ENCODE measurements at regions not wholly inside any gene's neighbourhood (a gene's known extent, or its start where the extent isn't known, plus 50 kb on each side); places are given as distances from the start of the nearest gene placed in this dataset.

DNA sequence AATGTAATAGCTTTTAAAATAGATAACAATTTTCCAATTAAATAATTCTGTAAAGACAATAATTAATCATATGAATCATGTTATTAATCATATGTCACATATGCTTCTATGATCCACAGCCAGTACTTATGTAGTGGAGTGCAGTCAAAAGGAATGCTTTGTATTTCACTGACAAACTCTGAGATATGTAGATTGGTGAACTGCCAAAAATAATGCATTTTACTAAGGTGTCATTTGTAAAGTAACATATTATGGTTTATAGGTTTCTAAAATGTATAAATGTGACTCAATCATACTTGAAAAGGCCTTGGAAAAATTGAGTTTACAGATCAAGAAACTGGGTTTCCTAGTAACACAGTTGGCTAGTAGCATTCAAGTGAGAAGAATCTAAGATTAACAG is 93.8 kb upstream of the KCNH7 start:
- no peaks in the 10 kb centered on the region for H3K9me3 ChIP-seq (ENCODE audit: low read length)

DNA sequence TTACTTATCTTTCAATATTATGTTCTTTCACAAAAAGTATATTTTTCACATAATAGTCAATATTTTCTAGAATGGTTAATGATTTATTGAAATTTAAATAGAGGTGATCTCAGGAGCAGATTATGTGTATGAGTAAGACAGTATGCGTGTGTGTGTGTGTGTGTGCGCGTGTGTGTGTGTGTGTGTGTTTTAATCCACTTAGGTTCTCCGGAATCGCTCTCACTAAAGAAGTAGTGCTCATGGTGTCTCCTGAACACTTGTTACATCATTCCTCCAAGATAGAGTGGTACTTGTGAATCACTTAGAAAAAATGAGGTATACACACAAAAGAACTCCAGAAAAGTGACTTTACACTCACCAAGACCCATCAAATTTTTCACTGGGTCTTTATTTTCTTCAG is 91.0 kb upstream of the KCNH7 start:
- Histone ChIP-seq H3K9me3 (ENCODE audit: low read length) (no peaks in the 10 kb centered on the region), H3K9ac (ENCODE audit: low read length) (no peak overlapping the region), H3K4me1 (ENCODE audit: insufficient read depth, low read length) (no peaks in the 10 kb centered on the region), H3K27me3 (ENCODE audit: control insufficient read depth in 1 of 2, insufficient read depth in 2 of 2, low read length in 2 of 2) (no peaks in the 10 kb centered on the region), H3K27ac (ENCODE audit: low read depth, low read length) (no peak overlapping the region), H3K4me3 (ENCODE audit: low read depth in 1 of 2, low read length in 2 of 2) (no peak overlapping the region), H3K36me3 (ENCODE audit: insufficient read depth, low read length) (no peaks in the 10 kb centered on the region)

More for the DNA sequence above, 93.8 kb upstream of the KCNH7 start:
- Histone ChIP-seq H3K27me3 (ENCODE audit: control insufficient read depth in 1 of 2, insufficient read depth in 2 of 2, low read length in 2 of 2) (no peaks in the 10 kb centered on the region), H3K4me1 (ENCODE audit: insufficient read depth, low read length) (no peaks in the 10 kb centered on the region), H3K4me3 (ENCODE audit: low read depth in 1 of 2, low read length in 2 of 2) (no peak overlapping the region), H3K27ac (ENCODE audit: low read depth, low read length) (no peak overlapping the region), H3K9ac (ENCODE audit: low read length) (no peak overlapping the region), H3K36me3 (ENCODE audit: insufficient read depth, low read length) (no peaks in the 10 kb centered on the region)

DNA sequence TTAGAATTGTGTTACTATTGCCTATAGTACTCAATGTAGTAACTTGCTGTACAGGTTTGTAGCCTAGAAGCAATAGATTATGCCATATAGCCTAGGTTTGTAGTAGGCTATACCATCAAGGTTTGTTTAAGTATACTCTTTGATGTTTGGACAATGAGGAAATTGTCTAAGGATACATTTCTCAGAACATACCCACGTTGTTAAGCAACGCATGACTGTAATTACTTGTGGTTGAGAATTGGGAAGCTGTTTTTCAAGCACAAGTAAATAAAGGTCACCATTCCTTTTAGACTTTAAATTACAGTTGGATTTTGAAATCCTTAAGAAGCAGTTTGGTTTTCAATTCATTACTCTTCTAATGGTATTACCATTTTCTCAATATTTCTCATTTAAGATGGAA is 89.8 kb upstream of the KCNH7 start:
- H3K27me3 ChIP-seq (ENCODE audit: control insufficient read depth in 1 of 2, insufficient read depth in 2 of 2, low read length in 2 of 2) = no peaks in the 10 kb centered on the region
- H3K9ac ChIP-seq (ENCODE audit: low read length) = no peak overlapping the region
- no peaks in the 10 kb centered on the region for H3K9me3 ChIP-seq (ENCODE audit: low read length)
- no peak overlapping the region for H3K27ac ChIP-seq (ENCODE audit: low read depth, low read length)
- H3K4me1 ChIP-seq (ENCODE audit: insufficient read depth, low read length) = no peaks in the 10 kb centered on the region
- no peaks in the 10 kb centered on the region for H3K36me3 ChIP-seq (ENCODE audit: insufficient read depth, low read length)
- no peak overlapping the region for H3K4me3 ChIP-seq (ENCODE audit: low read depth in 1 of 2, low read length in 2 of 2)

DNA sequence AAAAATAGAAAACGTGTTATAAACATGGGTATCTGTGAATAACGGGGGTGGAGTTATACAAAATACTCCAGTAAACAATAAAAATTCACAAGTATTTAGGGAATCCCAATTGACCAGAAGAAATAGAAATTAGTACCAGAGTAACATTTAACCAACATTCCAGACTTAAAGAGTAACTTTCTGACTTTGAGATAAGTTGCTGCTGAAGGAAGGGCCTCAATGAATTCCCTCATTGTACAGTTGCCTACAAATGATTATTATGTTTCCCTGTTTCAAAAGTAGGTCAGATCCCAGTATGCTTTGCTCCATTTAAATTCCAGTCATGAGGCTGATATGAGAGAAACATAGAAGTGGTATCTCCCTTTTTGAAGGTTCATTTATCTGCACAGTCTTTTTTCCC is 88.3 kb upstream of the KCNH7 start:
- no peak overlapping the region for H3K9ac ChIP-seq (ENCODE audit: low read length)
- no peaks in the 10 kb centered on the region for H3K9me3 ChIP-seq (ENCODE audit: low read length)
- no peaks in the 10 kb centered on the region for H3K36me3 ChIP-seq (ENCODE audit: insufficient read depth, low read length)
- H3K4me1 ChIP-seq (ENCODE audit: insufficient read depth, low read length) = no peaks in the 10 kb centered on the region
- H3K4me3 ChIP-seq (ENCODE audit: low read depth in 1 of 2, low read length in 2 of 2) = no peak overlapping the region
- H3K27ac ChIP-seq (ENCODE audit: low read depth, low read length) = no peak overlapping the region
- no peaks in the 10 kb centered on the region for H3K27me3 ChIP-seq (ENCODE audit: control insufficient read depth in 1 of 2, insufficient read depth in 2 of 2, low read length in 2 of 2)

DNA sequence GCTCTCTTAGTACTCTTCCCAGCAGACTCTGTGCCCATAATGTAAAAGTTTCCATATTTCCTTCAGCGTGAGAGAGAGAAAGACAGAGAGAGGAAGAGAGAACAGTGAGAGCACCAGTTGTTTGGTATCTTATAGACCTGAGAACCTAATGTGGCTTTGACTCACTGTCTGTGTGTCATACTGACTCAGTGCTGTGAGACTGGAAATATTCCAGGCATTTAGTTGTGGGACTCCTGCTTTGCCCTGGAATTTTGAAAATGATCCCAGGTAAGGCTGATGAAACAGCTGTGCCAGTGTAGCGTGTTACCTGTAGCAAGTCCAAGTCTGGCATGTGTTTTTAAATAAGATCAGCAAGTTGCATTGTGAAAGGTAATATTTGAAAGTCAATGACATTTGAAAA is 87.9 kb upstream of the KCNH7 start:
- Histone ChIP-seq H3K9ac (ENCODE audit: low read length) (no peak overlapping the region), H3K27me3 (ENCODE audit: control insufficient read depth in 1 of 2, insufficient read depth in 2 of 2, low read length in 2 of 2) (no peaks in the 10 kb centered on the region), H3K4me1 (ENCODE audit: insufficient read depth, low read length) (no peaks in the 10 kb centered on the region), H3K27ac (ENCODE audit: low read depth, low read length) (no peak overlapping the region), H3K4me3 (ENCODE audit: low read depth in 1 of 2, low read length in 2 of 2) (no peak overlapping the region), H3K9me3 (ENCODE audit: low read length) (no peaks in the 10 kb centered on the region), H3K36me3 (ENCODE audit: insufficient read depth, low read length) (no peaks in the 10 kb centered on the region)

DNA sequence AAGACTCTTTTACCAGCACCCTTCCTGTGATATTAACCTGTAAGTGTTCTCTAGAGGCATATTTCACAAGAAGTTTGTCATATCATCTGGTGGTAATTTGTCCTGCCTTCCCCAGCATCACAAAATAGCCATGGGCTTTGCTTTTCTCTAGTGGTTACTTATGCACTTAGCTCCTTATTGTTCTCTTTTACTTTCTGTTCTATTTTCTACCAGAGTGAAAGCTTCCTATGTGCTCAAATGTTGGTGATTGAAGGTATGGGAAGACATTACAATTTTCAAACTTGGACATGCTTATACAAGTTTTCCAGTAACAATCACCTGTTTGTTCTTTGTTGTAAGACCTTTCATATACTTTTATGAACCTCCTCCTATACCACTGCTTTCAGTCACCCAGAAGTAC is 87.0 kb upstream of the KCNH7 start:
- Histone ChIP-seq H3K27ac (ENCODE audit: low read depth, low read length) (no peak overlapping the region), H3K4me1 (ENCODE audit: insufficient read depth, low read length) (no peaks in the 10 kb centered on the region), H3K36me3 (ENCODE audit: insufficient read depth, low read length) (no peaks in the 10 kb centered on the region), H3K27me3 (ENCODE audit: control insufficient read depth in 1 of 2, insufficient read depth in 2 of 2, low read length in 2 of 2) (no peaks in the 10 kb centered on the region), H3K9ac (ENCODE audit: low read length) (no peak overlapping the region), H3K4me3 (ENCODE audit: low read depth in 1 of 2, low read length in 2 of 2) (no peak overlapping the region), H3K9me3 (ENCODE audit: low read length) (no peaks in the 10 kb centered on the region)

DNA sequence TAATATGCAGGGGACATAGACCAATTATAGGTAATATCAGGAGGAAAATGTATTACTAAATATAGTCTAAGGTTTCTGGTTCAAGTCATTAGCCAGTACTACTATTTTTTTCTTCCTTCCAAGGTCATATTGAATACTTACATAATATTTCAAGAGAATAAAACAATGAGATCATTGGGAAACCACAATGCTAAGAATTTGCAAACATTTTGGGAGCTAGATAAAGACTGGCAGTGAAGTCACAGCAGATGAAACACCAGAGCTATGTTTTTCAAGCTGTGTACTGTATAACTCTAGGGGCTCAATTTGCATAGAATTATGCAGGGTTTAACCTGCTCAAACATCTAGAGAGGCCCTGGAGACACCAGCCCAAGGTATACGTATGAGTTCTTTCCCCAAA is 80.5 kb upstream of the KCNH7 start:
- H3K4me1 ChIP-seq (ENCODE audit: insufficient read depth, low read length) = no peaks in the 10 kb centered on the region
- H3K4me3 ChIP-seq (ENCODE audit: low read depth in 1 of 2, low read length in 2 of 2) = no peak overlapping the region
- H3K36me3 ChIP-seq (ENCODE audit: insufficient read depth, low read length) = no peaks in the 10 kb centered on the region
- H3K9ac ChIP-seq (ENCODE audit: low read length) = no peak overlapping the region
- no peaks in the 10 kb centered on the region for H3K27me3 ChIP-seq (ENCODE audit: control insufficient read depth in 1 of 2, insufficient read depth in 2 of 2, low read length in 2 of 2)
- no peaks in the 10 kb centered on the region for H3K9me3 ChIP-seq (ENCODE audit: low read length)
- no peak overlapping the region for H3K27ac ChIP-seq (ENCODE audit: low read depth, low read length)

DNA sequence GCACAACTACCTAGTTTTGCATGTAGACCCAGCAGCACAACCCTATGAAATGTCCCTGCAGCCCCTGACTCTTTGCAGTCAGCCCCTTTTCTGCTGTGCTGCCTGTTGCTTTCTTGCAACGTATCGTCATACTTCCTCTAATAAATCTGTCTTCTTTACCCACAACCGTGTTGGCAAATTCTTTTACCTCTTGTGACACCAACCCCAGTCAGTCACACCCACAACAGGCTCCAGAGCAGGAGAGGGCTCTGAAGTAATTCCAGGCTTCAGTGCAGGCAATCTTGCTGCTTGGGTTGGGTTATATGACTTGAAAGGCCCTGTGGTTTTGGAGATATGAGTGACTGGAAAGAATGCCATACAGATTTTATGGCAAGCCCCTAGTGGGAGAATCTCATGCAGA is 79.1 kb upstream of the KCNH7 start:
- no peak overlapping the region for H3K4me3 ChIP-seq (ENCODE audit: low read depth in 1 of 2, low read length in 2 of 2)
- H3K36me3 ChIP-seq (ENCODE audit: insufficient read depth, low read length) = no peaks in the 10 kb centered on the region
- no peak overlapping the region for H3K9ac ChIP-seq (ENCODE audit: low read length)
- no peaks in the 10 kb centered on the region for H3K4me1 ChIP-seq (ENCODE audit: insufficient read depth, low read length)
- no peak overlapping the region for H3K27ac ChIP-seq (ENCODE audit: low read depth, low read length)
- H3K27me3 ChIP-seq (ENCODE audit: control insufficient read depth in 1 of 2, insufficient read depth in 2 of 2, low read length in 2 of 2) = no peaks in the 10 kb centered on the region
- no peaks in the 10 kb centered on the region for H3K9me3 ChIP-seq (ENCODE audit: low read length)

DNA sequence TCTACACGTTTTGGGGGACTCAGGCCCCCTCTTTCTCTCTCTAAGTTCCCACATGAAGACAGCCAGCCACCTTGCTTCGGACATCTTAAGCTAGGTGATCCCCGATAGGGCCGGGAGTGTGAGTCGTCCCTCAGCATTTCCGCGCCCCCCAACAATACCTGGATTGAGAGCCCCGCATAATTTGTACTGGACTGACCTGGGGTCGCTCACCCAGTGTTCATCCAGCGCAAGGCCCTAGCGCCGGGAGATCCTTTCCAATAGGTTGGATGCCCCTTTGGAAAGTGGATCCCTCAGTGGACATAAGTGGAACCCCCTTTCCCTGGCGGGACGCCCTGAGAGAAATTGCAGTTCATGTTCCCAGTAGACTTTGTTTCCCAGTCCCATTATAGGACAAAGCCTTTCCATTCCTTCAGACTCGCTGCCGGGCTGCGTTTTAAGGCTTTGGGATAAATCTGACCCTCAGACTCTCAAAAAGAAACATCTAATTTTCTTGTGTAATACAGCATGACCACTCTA is 77.8 kb upstream of the KCNH7 start:
- Histone ChIP-seq H3K27ac (ENCODE audit: low read depth, low read length) (no peak overlapping the region), H3K9ac (ENCODE audit: low read length) (no peak overlapping the region), H3K36me3 (ENCODE audit: insufficient read depth, low read length) (no peaks in the 10 kb centered on the region), H3K4me1 (ENCODE audit: insufficient read depth, low read length) (no peaks in the 10 kb centered on the region), H3K4me3 (ENCODE audit: low read depth in 1 of 2, low read length in 2 of 2) (no peak overlapping the region), H3K9me3 (ENCODE audit: low read length) (no peaks in the 10 kb centered on the region), H3K27me3 (ENCODE audit: control insufficient read depth in 1 of 2, insufficient read depth in 2 of 2, low read length in 2 of 2) (no peaks in the 10 kb centered on the region)

DNA sequence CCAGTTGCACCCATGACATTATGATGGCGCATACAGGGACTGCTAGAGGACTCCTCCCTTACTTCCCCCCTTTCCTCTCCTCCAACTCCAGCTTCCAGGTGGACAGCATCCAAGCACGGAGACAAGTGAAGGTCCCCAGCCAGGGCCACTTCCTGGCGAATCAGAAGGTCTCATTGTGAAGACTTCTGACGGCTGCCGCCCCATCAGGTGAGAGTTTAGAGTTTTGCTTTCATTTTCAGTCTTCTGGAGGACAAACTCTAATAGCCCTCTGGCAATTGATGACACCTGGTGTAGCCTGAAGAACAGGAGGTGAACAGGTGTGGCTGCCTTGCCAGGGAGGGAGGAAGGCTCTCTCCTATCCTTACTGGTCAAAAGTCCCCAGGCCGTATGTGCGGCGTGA is 77.3 kb upstream of the KCNH7 start:
- Histone ChIP-seq H3K9me3 (ENCODE audit: low read length) (no peaks in the 10 kb centered on the region), H3K27ac (ENCODE audit: low read depth, low read length) (no peak overlapping the region), H3K9ac (ENCODE audit: low read length) (no peak overlapping the region), H3K27me3 (ENCODE audit: control insufficient read depth in 1 of 2, insufficient read depth in 2 of 2, low read length in 2 of 2) (no peaks in the 10 kb centered on the region), H3K36me3 (ENCODE audit: insufficient read depth, low read length) (no peaks in the 10 kb centered on the region), H3K4me3 (ENCODE audit: low read depth in 1 of 2, low read length in 2 of 2) (no peak overlapping the region), H3K4me1 (ENCODE audit: insufficient read depth, low read length) (no peaks in the 10 kb centered on the region)

DNA sequence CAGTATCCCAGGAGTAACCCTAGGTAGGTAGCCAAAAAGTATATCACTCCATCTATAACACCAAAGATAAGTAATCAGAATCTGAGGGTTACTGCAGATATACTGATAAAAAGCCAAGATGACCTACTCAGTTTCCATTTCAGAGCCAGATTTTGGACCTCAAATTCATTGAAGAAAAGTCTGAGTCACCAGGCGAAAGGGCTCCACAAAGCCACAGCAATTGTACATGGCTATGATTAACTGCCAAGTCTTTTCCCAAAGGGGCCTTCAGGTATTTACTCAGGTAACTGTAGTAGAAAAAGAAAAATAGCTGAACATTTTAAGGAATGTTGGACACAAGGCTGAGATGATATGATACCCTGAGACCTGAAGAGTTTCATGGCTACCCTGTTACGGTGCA is 75.6 kb upstream of the KCNH7 start:
- no peak overlapping the region for H3K27ac ChIP-seq (ENCODE audit: low read depth, low read length)
- no peaks in the 10 kb centered on the region for H3K9me3 ChIP-seq (ENCODE audit: low read length)
- H3K9ac ChIP-seq (ENCODE audit: low read length) = no peak overlapping the region
- H3K27me3 ChIP-seq (ENCODE audit: control insufficient read depth in 1 of 2, insufficient read depth in 2 of 2, low read length in 2 of 2) = no peaks in the 10 kb centered on the region
- no peaks in the 10 kb centered on the region for H3K36me3 ChIP-seq (ENCODE audit: insufficient read depth, low read length)
- no peak overlapping the region for H3K4me3 ChIP-seq (ENCODE audit: low read depth in 1 of 2, low read length in 2 of 2)
- H3K4me1 ChIP-seq (ENCODE audit: insufficient read depth, low read length) = no peaks in the 10 kb centered on the region

DNA sequence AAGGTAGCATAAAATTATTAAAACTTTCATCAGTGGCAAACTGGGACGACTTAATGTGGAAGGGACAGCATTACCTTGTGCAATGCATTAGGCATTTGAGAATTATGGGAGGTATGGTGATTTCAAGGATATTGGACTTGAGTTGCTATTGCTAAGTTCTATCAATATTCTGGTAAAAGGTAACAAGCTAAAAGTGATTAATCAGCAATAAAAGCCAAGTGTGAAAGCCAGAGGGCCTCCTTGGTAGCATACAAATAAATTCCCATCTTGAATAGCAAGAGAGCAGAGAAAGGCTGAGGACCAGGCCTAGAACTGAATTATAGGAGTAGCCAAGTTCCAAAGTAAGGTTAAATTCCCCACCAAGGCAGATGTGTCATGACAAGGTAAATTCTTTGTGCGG is 74.2 kb upstream of the KCNH7 start:
- Histone ChIP-seq H3K36me3 (ENCODE audit: insufficient read depth, low read length) (no peaks in the 10 kb centered on the region), H3K27ac (ENCODE audit: low read depth, low read length) (no peak overlapping the region), H3K9me3 (ENCODE audit: low read length) (no peaks in the 10 kb centered on the region), H3K4me3 (ENCODE audit: low read depth in 1 of 2, low read length in 2 of 2) (no peak overlapping the region), H3K27me3 (ENCODE audit: control insufficient read depth in 1 of 2, insufficient read depth in 2 of 2, low read length in 2 of 2) (no peaks in the 10 kb centered on the region), H3K4me1 (ENCODE audit: insufficient read depth, low read length) (no peaks in the 10 kb centered on the region), H3K9ac (ENCODE audit: low read length) (no peak overlapping the region)

Measured in muscle layer of colon (tissue), 2 donors.